ENCODE measurements at regions not wholly inside any gene's neighbourhood (a gene's known extent, or its start where the extent isn't known, plus 50 kb on each side); places are given as distances from the start of the nearest gene placed in this dataset.

DNA sequence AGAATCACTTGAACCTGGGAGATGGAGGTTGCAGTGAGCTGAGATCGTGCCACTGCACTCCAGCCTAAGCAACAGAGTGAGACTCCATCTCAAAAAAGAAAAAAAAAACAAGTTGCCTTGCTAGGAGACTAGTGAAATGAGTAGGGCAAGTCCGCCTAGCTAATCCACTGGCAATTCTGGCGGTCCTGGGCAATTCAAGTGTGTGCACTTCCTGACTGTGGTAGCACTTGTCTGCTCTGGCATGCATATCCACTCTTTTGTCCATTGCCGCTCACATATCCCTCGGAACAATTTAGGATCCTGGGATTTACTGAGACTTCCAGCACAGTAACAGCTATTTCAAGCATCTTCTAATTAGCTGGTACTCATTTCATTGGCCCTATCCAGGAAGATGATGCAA is 426.3 kb upstream of the ADGRL2 start:
- Mint-ChIP-seq H3K9me3 (peaks cover 7 to 30% (median 12%) of the 10 kb centered on the region in 6 donors), H3K27me3 (ENCODE audit: low read depth in 3 of 3) (no peaks in the 10 kb centered on the region), H3K27ac (no peak overlapping the region), H3K4me1 (no peaks in the 10 kb centered on the region), H3K36me3 (peaks cover 0 to 3% (median 0%) of the 10 kb centered on the region in 3 donors), H3K4me3 (no peak overlapping the region)
- no peak for DNase-seq

GRCh38 chr1:81371864-81372263 is 428.9 kb upstream of the ADGRL2 start:
- no peaks in the 10 kb centered on the region for H3K27me3 Mint-ChIP-seq (ENCODE audit: low read depth in 3 of 3)
- peaks cover 3 to 34% (median 17%) of the 10 kb centered on the region in 6 donors for H3K9me3 Mint-ChIP-seq
- no peaks in the 10 kb centered on the region for H3K36me3 Mint-ChIP-seq
- no peaks in the 10 kb centered on the region for H3K4me1 Mint-ChIP-seq
- no peak overlapping the region for H3K4me3 Mint-ChIP-seq
- no peak for DNase-seq
- H3K27ac Mint-ChIP-seq = no peak overlapping the region

DNA sequence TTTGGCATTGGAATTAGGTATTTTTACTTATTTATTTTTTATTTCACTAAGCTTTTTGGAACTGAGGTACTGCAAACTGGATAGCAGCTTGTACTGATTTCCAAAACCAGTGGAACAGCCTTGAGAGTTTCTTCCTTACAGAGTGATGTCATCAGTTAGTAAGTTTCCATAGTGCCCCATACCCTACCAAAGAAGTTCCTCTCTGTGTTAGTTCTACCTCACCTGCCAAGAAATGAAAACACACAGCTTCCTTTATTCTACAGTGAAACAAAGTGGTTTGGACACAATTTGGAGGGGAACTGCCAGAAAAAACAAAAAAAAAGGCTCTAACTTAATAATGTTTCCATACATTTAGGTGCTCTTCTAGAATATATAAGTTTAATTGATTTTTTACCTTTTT is 430.9 kb upstream of the ADGRL2 start:
- Mint-ChIP-seq H3K4me3 (no peak overlapping the region), H3K9me3 (peaks cover 3 to 42% (median 19%) of the 10 kb centered on the region in 6 donors), H3K36me3 (no peaks in the 10 kb centered on the region), H3K27me3 (ENCODE audit: low read depth in 3 of 3) (no peaks in the 10 kb centered on the region), H3K27ac (no peak overlapping the region), H3K4me1 (no peaks in the 10 kb centered on the region)
- no peak for DNase-seq

DNA sequence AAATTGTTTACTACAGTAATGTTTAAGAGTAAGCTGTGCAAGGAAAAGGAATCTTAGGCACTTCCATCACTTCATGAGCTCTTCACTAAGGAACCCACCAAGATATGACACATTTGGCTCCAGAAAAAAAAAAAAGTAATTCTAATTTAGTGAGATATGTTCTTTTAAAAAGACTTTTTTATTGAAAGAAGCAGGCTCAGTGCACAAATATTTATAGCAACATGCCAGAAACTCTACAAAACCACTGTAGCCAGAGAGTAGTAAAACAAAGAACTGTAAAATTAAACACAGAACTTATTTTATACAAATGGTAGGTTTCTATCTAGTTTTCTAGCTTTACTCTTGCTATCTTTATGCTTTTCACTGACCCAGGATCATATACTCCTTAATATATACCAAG is 434.6 kb upstream of the ADGRL2 start:
- H3K36me3 Mint-ChIP-seq = no peaks in the 10 kb centered on the region
- no peak overlapping the region for H3K27ac Mint-ChIP-seq
- DNase-seq = no peak
- H3K9me3 Mint-ChIP-seq = peaks cover 3 to 32% (median 19%) of the 10 kb centered on the region in 6 donors
- no peaks in the 10 kb centered on the region for H3K27me3 Mint-ChIP-seq (ENCODE audit: low read depth in 3 of 3)
- H3K4me1 Mint-ChIP-seq = no peaks in the 10 kb centered on the region
- H3K4me3 Mint-ChIP-seq = no peak overlapping the region

DNA sequence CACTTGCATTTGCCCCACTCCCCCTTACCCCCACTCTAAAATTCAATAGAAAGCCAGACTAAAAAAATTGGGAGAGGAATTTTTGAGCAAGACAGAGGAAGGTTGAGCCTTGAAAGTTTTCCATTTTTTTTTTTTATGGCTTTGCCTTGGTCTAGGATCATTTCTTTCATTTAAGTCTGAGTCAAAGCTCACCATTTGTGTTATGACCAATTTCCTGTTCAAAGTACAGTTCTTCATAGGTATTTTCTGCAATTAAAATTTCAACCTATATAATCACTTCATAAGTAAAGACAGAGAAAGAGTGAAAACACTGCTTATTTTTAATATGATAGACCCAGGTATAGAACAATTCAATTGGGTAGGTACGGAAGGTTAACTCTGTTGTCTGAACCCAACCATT is 436.6 kb upstream of the ADGRL2 start:
- H3K4me1 Mint-ChIP-seq = no peaks in the 10 kb centered on the region
- no peak overlapping the region for H3K27ac Mint-ChIP-seq
- no peak for DNase-seq
- no peaks in the 10 kb centered on the region for H3K36me3 Mint-ChIP-seq
- H3K9me3 Mint-ChIP-seq = peaks cover 3 to 34% (median 20%) of the 10 kb centered on the region in 6 donors
- no peaks in the 10 kb centered on the region for H3K27me3 Mint-ChIP-seq (ENCODE audit: low read depth in 3 of 3)
- H3K4me3 Mint-ChIP-seq = no peak overlapping the region

DNA sequence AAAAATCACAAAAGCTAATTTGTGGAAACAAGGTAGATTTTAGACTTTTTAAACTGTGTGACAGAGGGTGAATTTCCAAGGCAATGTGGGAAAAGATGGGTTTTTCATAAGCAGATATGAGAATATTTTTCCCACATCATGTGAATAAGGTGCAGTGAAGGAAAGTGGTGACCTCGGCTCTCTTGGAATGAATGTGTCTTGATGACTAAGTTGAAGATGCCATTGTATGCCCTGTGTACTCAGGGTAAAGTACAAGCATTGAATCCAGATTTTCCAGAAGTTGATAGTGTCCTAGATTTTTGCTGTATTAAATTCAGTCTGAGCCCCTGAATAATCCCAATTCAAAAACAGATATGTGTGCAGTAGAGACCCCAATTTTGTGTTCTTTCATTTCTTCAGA is 442.6 kb upstream of the ADGRL2 start:
- DNase-seq = no peak
- no peaks in the 10 kb centered on the region for H3K27me3 Mint-ChIP-seq (ENCODE audit: low read depth in 3 of 3)
- peaks cover 0 to 4% (median 0%) of the 10 kb centered on the region in 3 donors for H3K36me3 Mint-ChIP-seq
- no peak overlapping the region for H3K4me3 Mint-ChIP-seq
- H3K27ac Mint-ChIP-seq = no peak overlapping the region
- H3K4me1 Mint-ChIP-seq = no peaks in the 10 kb centered on the region
- H3K9me3 Mint-ChIP-seq = peaks cover 0 to 32% (median 19%) of the 10 kb centered on the region in 6 donors

- no peak for DNase-seq
- Mint-ChIP-seq H3K4me1 (no peaks in the 10 kb centered on the region), H3K9me3 (peaks cover 8 to 40% (median 28%) of the 10 kb centered on the region in 6 donors), H3K27ac (no peak overlapping the region), H3K36me3 (no peaks in the 10 kb centered on the region), H3K4me3 (no peak overlapping the region), H3K27me3 (ENCODE audit: low read depth in 3 of 3) (peaks cover 0 to 5% (median 4%) of the 10 kb centered on the region in 3 donors)
Observed at GRCh38 chr1:81351864-81352263, 448.9 kb upstream of the ADGRL2 start.

DNA sequence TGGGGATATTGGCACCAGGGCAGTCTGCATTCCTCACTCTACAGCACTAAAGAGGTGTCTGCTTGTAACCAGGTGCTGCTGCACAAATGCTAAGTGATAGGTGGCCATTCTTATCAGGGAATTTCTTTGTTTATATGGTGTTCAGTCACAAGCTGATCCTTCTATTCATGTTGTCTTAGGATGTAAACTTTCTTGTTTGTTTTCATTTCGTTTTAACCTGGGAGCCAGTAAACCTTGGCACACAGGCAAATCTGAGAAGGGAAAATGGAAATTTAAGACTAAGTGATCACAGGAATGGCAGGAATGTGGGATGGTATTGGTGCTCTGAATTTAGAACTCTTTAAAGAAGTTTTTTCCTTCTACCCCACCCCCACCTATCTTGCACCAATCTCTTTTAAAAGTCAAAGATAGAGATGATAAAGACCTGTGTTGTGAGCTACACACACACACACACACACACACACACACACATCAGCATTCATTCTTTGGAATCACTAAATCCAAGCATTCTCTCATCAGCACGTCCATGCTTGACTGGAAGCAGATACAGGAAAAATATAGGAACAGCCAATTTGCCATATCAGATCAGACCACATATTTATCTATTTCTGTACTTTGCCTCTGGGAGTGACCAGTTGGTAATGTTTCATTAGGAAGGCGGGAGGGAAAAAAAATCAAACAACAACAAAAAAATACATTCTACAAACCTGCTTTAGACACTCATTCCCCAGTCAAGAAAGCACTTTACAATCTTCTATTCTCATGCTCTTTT is 451.4 kb upstream of the ADGRL2 start:
- peaks cover 8 to 45% (median 24%) of the 10 kb centered on the region in 6 donors for H3K9me3 Mint-ChIP-seq
- peaks cover 0 to 5% (median 4%) of the 10 kb centered on the region in 3 donors for H3K27me3 Mint-ChIP-seq (ENCODE audit: low read depth in 3 of 3)
- no peak overlapping the region for H3K4me3 Mint-ChIP-seq
- H3K27ac Mint-ChIP-seq = no peak overlapping the region
- H3K4me1 Mint-ChIP-seq = no peaks in the 10 kb centered on the region
- H3K36me3 Mint-ChIP-seq = no peaks in the 10 kb centered on the region
- DNase-seq = no peak

DNA sequence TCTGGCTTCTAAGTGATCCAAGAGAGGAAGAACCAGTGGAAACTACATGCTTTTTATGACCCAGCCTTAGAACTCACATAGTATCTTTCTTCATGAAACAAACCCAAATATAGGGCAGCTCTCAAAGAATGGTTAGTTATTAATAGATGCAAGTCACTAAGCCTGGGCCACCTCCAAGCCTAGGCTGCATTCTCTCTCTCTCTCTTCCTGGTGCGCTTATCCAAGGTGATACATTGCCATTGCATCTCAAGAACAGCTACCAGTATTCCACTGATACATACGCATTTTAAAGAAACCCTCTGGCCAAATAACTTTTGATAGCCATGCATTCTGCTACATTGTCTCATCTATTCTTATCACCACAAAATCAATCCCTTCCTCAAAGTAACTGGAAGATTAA is 455.6 kb upstream of the ADGRL2 start:
- peaks cover 8 to 36% (median 16%) of the 10 kb centered on the region in 6 donors for H3K9me3 Mint-ChIP-seq
- no peak overlapping the region for H3K27ac Mint-ChIP-seq
- H3K27me3 Mint-ChIP-seq (ENCODE audit: low read depth in 3 of 3) = peaks cover 0 to 5% (median 2%) of the 10 kb centered on the region in 3 donors
- DNase-seq = no peak
- H3K4me1 Mint-ChIP-seq = no peaks in the 10 kb centered on the region
- no peaks in the 10 kb centered on the region for H3K36me3 Mint-ChIP-seq
- no peak overlapping the region for H3K4me3 Mint-ChIP-seq

DNA sequence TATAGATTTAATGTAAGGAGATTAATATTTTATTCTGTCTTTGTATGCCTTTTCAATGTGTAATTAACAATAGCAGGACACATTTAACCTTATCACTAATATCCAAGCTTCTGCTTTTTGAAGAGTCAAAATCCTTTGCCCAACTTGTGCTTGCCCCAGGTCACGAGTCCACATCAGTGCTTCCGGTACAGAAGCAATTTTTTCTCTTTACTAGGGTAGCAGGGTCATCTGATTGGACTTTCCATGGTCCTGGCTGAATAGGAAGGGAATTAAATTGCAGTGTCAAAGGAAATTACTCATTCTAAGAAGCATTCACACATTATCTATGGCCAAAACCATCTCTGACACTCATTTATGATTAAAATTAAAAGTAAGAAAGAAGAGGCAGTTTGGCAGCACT is 460.5 kb upstream of the ADGRL2 start:
- Mint-ChIP-seq H3K4me1 (no peaks in the 10 kb centered on the region), H3K27ac (no peak overlapping the region), H3K4me3 (no peak overlapping the region), H3K36me3 (peaks cover 0 to 4% (median 0%) of the 10 kb centered on the region in 3 donors), H3K27me3 (ENCODE audit: low read depth in 3 of 3) (no peaks in the 10 kb centered on the region), H3K9me3 (peaks cover 4 to 28% (median 23%) of the 10 kb centered on the region in 6 donors)
- DNase-seq = no peak

DNA sequence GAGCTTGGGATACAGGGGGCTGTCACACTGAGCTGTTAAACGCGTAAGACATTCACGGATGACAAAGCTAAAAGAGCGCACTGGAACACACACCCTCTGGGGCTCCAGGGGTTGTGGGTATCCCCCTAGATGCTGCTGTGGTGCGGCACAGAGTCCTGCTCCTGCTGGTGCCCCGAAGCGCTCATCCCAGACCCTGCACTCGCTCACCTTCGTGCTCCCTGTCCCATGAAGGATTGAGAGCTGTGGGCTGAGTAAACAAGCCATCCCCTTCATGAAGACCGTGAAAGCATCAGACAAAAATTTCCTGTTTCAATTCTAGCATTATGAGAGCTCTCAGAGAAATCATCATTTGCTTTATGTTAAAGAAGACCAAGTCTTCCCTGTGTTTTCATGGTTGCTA is 463.5 kb upstream of the ADGRL2 start:
- Mint-ChIP-seq H3K4me1 (no peaks in the 10 kb centered on the region), H3K27me3 (ENCODE audit: low read depth in 3 of 3) (no peaks in the 10 kb centered on the region), H3K4me3 (no peak overlapping the region), H3K36me3 (peaks cover 0 to 4% (median 0%) of the 10 kb centered on the region in 3 donors), H3K9me3 (peaks cover 4 to 41% (median 27%) of the 10 kb centered on the region in 6 donors), H3K27ac (no peak overlapping the region)
- DNase-seq = no peak

DNA sequence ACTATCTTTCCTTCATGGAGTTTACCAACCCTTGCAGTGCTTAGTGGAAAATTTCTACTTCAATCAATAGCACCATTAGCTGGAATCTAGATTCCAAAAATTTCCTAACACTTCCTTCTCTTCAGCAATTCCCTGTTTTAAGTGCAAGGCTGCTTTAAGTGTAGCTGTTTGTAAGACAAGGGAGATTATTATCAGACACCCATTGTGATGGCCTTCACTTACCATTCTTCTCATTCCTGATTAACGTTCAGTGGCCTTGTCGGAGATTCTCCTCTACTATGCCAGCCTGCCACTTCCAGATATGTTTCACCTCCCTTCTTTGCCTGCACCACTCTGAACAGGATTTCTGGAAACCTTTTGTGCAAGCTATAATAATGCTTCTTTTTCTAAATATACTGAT is 464.9 kb upstream of the ADGRL2 start:
- Mint-ChIP-seq H3K27me3 (ENCODE audit: low read depth in 3 of 3) (no peaks in the 10 kb centered on the region), H3K4me3 (no peak overlapping the region), H3K9me3 (peaks cover 4 to 41% (median 26%) of the 10 kb centered on the region in 6 donors), H3K36me3 (peaks cover 0 to 4% (median 0%) of the 10 kb centered on the region in 3 donors), H3K4me1 (no peaks in the 10 kb centered on the region), H3K27ac (no peak overlapping the region)
- no peak for DNase-seq

- no peak for DNase-seq
Observed at GRCh38 chr1:81330521-81330920, 470.2 kb upstream of the ADGRL2 start.

GRCh38 chr1:81330111-81330510 is 470.6 kb upstream of the ADGRL2 start:
- Mint-ChIP-seq H3K4me1 (no peaks in the 10 kb centered on the region), H3K4me3 (no peak overlapping the region), H3K27ac (no peak overlapping the region), H3K9me3 (peaks cover 5 to 35% (median 13%) of the 10 kb centered on the region in 6 donors), H3K27me3 (ENCODE audit: low read depth in 3 of 3) (no peaks in the 10 kb centered on the region), H3K36me3 (no peaks in the 10 kb centered on the region)
- DNase-seq = no peak

More at GRCh38 chr1:81330521-81330920, 470.2 kb upstream of the ADGRL2 start:
- H3K27ac Mint-ChIP-seq = no peak overlapping the region
- peaks cover 5 to 31% (median 14%) of the 10 kb centered on the region in 6 donors for H3K9me3 Mint-ChIP-seq
- no peaks in the 10 kb centered on the region for H3K27me3 Mint-ChIP-seq (ENCODE audit: low read depth in 3 of 3)
- H3K36me3 Mint-ChIP-seq = no peaks in the 10 kb centered on the region
- no peaks in the 10 kb centered on the region for H3K4me1 Mint-ChIP-seq
- H3K4me3 Mint-ChIP-seq = no peak overlapping the region

DNA sequence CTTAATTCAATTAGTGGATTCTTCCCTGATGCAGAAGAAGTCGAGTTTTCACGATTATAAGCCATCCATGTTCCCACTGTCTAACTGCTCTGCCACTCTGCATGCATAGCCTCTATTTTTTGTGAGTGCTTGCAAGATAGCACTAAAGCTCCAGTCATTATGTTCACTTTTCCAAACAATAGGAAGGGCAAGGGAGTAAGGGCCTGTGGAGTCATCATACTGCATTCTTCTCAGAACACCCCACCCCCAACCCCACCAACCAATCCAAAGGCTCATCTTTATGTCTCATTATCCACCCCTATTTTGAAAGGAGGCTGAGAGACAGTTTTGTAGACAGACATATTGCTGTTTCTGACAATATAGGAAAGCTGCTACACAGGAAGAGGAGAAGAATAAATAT is 471.7 kb upstream of the ADGRL2 start:
- no peaks in the 10 kb centered on the region for H3K27me3 Mint-ChIP-seq (ENCODE audit: low read depth in 3 of 3)
- no peak for DNase-seq
- H3K4me3 Mint-ChIP-seq = no peak overlapping the region
- no peaks in the 10 kb centered on the region for H3K36me3 Mint-ChIP-seq
- H3K4me1 Mint-ChIP-seq = no peaks in the 10 kb centered on the region
- peaks cover 5 to 30% (median 9%) of the 10 kb centered on the region in 6 donors for H3K9me3 Mint-ChIP-seq
- H3K27ac Mint-ChIP-seq = no peak overlapping the region
